HG02623 (cell line): ENCODE measurements at regions not wholly inside any gene's neighbourhood (a gene's known extent, or its start where the extent isn't known, plus 50 kb on each side); places are given as distances from the start of the nearest gene placed in this dataset.
"Not testable (repeated sequence)": the region's sequence is repeated elsewhere in the genome, so short reads cannot be mapped to it uniquely, and the experiment has no call there.

Source experiments
- ATAC-seq: cut with Tn5 transposase; IDR thresholded peaks from one replicate; pipeline ENCODE4 v1.9.1; 2021; ENCODE audit warnings: moderate library complexity; ENCODE audit not compliant: unreplicated experiment

DNA sequence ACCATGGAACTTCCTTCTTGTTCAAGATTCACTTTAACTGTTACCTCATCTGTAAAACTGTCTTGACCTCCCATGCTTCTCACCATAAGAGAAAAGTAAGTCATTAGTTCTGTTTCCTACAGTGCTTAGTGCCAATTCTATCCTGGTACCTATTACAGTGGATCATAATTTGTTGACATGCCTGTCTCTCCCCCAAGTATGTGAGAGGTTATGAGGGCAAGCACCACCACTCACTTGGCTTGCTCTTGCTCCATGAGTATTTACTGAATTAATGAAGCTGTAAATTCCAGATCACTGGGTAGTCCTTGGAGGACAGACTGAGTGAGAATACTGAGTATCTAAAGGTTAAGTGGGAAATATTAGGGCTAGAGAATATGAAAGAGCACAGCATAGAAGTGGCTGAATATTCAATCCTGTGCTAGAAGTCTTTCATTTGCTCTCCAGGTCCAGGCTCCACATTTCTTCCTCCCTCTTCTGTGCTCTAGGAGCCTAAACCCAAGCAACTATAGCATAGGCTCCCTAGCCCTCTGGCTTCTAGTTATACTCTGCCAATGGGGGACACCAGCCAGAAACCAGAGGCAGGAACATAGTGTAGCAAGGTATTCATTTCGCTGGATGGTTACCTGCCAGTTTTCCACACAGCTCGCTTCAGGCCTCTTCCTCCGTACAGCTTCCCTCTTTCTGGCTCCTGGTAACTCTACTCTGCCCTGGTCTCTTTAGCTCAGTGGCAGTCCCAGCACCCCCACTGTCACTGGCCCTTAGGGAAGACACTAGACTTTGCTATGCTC is 118.2 kb upstream of the SLC5A12 start:
- ATAC-seq = no peak

- ATAC-seq = no peak
Measured at GRCh38 chr11:26841818-26842473, 120.1 kb upstream of the SLC5A12 start.

DNA sequence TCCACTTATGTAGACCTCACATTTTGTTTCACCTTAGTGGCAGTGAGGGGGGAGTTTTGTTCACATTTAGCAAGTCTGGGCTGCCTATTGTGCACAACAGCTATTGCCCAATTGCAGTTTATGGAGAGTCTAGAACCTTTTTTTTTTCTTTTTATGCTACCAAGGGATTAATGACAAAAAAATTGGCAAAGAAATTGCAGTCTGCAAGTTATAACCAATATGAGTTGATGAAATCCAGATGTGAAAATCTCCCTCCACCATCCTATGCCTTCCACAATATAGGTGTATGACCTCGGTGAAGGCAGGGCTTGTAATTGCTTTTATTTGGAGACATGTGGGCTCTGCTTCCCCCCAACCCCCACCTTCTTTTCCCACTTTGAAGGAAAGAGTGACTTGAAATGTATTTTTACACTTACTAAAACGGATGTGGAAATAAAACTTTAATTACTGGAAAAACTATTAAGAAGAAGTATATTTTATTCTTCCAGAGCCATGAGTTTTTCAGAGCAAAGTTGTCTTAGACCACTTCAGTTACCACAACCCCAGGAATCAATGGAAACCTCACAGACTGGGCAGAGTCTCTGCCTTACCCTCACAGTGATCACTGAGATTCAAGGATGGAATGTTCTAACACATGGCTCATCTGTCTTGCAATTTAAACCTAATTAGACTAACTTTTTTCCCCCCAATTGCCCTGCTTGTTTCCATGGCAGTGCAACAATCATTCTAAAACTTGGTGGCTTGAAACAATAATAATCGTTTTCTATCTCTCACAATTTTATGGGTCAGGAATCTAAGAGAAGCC is 120.8 kb upstream of the SLC5A12 start:
- ATAC-seq = no peak

GRCh38 chr11:26843539-26843938 is 121.7 kb upstream of the SLC5A12 start:
- no peak for ATAC-seq

- ATAC-seq = no peak
Measured at GRCh38 chr11:26844963-26845362, 123.1 kb upstream of the SLC5A12 start.

DNA sequence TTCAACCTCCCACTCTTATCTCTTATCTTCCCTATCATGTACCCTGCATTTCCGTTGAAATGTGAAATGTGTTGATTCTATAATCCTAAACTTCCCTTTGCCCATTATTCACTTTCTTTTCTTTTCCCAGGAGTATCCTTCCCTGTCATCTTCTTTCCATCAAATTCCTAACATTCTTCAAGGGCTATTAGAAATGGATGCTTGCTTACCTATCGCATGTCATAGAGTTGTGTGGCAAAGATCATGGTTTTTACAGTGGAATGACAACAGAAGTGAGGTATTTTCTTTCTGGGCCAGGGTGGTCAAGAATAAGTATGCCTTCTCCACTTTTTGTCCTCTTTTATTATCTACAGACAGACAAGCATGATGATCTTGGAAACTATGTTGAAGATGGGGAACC is 124.4 kb upstream of the SLC5A12 start:
- no peak for ATAC-seq

GRCh38 chr11:26847459-26847858 is 125.6 kb upstream of the SLC5A12 start:
- ATAC-seq = no peak

DNA sequence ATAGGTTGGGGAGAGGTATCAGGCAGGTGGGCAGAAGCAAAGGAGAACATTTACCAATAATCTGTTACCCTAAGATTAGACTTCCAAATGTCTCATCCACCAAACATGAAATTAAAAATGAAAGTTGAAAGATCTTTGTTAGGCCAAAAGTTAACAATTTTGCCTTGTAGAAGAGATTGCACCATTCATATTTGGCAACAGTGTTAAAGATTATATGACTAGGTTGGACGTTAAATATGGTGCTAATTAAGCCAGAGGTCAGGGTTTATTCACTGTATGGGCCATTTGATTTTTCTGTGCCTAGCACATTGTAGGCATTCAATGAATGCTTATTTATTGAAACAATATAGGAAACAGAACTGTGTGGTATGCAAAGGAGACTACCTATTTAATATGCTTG is 126.1 kb upstream of the SLC5A12 start:
- ATAC-seq = no peak

DNA sequence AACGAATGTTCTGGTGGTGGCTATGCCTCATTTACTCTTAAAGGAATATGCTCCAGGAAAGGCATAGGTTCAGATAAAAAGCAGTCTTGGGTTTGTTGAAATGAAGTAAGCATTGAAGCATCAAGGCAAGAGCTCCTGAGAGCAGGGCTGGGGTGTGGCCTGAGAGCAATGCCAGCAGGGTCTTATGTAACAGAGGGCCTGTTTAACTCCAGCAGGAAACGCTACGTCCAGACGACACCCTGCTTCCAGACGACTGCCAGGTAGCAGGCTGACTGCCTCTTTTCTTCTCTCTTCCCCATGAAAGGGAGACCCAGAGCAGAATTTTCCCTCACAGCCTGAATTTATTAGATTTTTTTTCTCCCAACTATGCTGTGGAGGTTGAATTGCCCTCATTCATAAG is 127.2 kb upstream of the SLC5A12 start:
- ATAC-seq = no peak

DNA sequence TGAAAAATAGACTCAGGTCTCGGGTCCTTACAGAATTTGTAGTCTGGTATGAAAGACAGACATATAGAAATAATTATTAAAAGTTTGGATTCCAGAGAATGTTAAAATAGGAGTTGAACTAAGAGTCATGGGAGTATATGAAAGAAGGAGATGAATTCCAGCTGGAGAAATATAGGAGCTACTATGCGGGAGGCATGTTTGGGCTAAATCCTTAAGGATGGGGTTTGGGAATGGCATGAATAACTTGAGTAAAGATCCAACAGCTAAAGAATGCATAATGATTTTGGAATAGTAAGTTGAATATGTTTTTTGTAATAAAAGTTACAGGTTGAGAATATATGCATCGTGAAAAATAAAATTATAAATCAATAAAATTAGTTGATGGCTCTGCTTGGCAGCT is 129.4 kb upstream of the SLC5A12 start:
- no peak for ATAC-seq

DNA sequence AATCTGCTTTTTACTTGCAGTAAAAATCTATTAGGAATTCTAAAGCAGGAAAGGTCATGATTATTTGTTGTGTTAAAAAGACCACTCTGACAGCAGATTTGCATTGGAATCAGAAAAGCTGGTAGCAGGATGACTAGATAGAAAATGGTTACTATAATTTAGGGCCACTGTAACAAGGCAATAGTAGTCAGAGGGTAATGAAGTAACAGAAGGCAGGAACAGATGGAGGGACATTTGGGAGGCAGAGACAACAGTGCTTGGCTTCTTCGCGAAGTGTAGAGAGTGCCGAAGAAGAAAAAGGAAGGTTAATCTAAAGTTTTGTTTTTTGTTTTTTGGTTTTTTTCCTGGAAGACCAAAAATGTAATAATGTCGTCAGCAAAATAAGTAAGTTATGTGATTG is 129.8 kb upstream of the SLC5A12 start:
- ATAC-seq = no peak

DNA sequence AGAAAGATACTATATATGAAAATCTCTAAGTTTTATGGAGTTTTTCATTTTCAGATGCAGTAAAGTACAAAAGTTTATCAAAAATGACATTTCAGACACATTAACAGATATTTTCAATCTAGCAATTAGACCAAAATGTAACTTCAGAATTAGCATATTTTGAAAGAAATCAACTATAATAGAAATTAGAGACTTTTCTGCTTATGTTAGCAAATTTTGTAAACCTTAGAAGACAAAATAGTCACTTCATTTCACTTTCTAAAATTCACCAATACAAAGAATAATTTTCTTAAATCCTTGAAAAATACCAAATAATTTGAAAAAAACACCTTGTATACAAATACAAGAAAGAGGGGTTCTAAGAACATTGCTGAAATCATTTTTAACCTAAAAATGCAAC is 135.8 kb upstream of the FIBIN start:
- no peak for ATAC-seq

GRCh38 chr11:26859416-26859815 is 134.5 kb upstream of the FIBIN start:
- no peak for ATAC-seq

- no peak for ATAC-seq
Measured at GRCh38 chr11:26860091-26860780, 133.7 kb upstream of the FIBIN start.

DNA sequence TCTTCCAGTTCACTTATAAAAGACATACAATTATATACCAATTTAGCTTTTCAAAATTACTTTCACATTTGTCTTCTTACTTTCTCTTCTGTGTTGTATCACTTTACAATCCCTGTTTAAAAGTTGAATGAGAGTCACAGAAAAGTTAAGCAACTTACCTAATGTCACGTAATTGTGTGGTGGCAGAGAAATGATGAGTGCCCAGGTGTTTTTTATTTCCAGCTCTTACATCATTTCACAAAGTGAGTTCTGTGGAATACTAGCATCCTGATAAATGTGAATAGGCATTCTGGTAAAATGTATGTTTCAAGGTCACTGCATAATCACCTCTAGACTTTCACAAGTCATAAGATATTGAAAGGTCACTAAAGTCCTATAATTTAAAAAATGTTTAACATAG is 133.0 kb upstream of the FIBIN start:
- ATAC-seq = no peak

DNA sequence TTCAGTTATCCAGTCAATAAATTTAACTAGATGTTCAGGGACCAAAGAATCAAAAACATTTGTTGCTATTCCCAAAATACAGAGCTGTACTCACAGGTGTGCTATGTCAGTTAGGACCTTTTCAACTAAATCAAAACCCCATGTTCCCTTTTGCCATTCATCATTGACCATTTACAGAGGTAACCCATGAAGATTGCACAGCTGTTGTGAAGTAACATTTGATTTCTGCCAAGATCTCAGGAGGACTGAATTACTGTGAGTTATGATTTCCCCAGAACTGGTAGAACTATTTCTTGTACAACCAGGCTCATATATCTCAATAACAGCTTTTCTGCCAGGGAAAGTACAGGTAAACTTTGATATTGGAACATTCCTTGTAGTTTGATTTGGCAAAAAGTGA is 131.1 kb upstream of the FIBIN start:
- ATAC-seq = no peak

DNA sequence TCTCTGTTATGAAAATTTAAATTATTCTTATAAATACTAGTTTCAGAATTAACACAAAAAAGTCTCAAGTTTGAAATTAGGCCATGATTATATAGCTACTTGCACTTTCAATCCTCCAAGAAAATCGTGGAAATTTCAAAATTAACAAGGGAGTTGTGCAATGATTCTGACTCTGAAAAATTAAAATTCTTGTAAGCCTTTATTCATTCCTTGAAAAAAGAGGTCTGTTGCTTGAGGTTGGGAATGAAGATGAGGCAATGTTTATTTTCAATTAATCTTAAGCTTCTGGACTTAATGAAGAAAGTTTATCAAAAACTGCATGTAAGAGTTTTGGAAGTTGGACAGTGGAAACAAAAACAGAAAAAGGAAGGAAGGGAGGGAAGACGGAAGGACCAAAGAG is 128.2 kb upstream of the FIBIN start:
- no peak for ATAC-seq

GRCh38 chr11:26867286-26867685 is 126.6 kb upstream of the FIBIN start:
- ATAC-seq = no peak

- no peak for ATAC-seq
Measured at GRCh38 chr11:26878959-26879581, 114.8 kb upstream of the FIBIN start.

- ATAC-seq = not testable (repeated sequence)
Measured at GRCh38 chr11:26882363-26882880, 111.5 kb upstream of the FIBIN start.

DNA sequence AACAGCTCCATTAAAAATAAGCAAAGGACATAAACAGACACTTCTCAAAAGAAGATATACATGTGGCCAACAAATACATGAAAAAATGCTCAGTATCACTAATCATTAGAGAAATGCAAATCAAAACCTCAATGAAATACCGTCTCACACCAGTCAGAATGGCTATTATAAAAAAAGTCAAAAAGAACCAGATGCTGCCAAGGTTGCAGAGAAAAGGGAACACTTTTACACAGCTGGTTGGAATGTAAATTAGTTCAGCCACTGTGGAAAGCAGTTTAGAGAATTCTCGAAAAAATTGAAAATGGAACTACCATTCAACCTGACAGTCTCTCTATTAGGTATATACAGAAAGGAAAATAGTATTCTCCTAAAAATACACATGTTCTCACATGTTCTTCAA is 102.4 kb upstream of the FIBIN start:
- no peak for ATAC-seq
